Endothelial cell of umbilical vein (primary cell): ENCODE measurements at regions not wholly inside any gene's neighbourhood (a gene's known extent, or its start where the extent isn't known, plus 50 kb on each side); places are given as distances from the start of the nearest gene placed in this dataset.

Experiments used
- BruUV-seq: library from RNA; stranded (reverse); fragments of 400-500 nt; replicated peaks from 2 replicates; lab custom pipeline; 2021; lab: Mats Ljungman, UMichigan
- CTCF ChIA-PET: fragments of 300-600, 350-600 bp; sonication (Branson Sonifier 250); formaldehyde crosslinking; loops from one replicate; lab custom pipeline; 2021; ENCODE audit warnings: antibody characterized with exemption, inconsistent platforms; lab: Charles Lee
- POLR2A ChIA-PET: fragments of 300-600, 350-600 bp; sonication (Branson Sonifier 250); formaldehyde crosslinking; loops from one replicate; lab custom pipeline; 2021; ENCODE audit warnings: antibody characterized with exemption, inconsistent platforms; lab: Charles Lee
- DNase-seq: peaks from one replicate; pipeline ENCODE4 v3.0.0-alpha.2; 2011; ENCODE audit warnings: low read depth, low spot score
- FAIRE-seq: peaks from 2 replicates; lab custom pipeline; 2011; peaks lifted over from hg19 to GRCh38; lab: Jason Lieb, UNC
- H2AFZ ChIP-seq: 2 replicates; pipeline ENCODE4 v1.6.0; 2012; ENCODE audit warnings: low read depth, low read length, control low read depth, inconsistent platforms
- H3K27ac ChIP-seq: 2 replicates; pipeline ENCODE4 v1.5.1; 2011; ENCODE audit warnings: low read depth, mild to moderate bottlenecking, control low read depth, low read length, moderate library complexity; ENCODE audit not compliant: insufficient read depth
- H3K27me3 ChIP-seq, 2 experiments: 2 replicates each; pipeline versions ENCODE4 v1.6.0 to v1.6.1; 2011; ENCODE audit warnings: low read length in 2 of 2, mixed read lengths in 1 of 2; ENCODE audit not compliant: control insufficient read depth in 2 of 2, insufficient read depth in 2 of 2
- H3K36me3 ChIP-seq, 2 experiments: 2 replicates in 1 of 2; 3 replicates in 1 of 2; pipeline ENCODE4 v1.5.1; 2011; ENCODE audit warnings: low read length in 2 of 2, mild to moderate bottlenecking in 1 of 2, moderate library complexity in 1 of 2; ENCODE audit not compliant: control insufficient read depth in 2 of 2, insufficient read depth in 2 of 2; ENCODE audit errors: extremely low read depth in 1 of 2
- H3K4me1 ChIP-seq: 3 replicates; pipeline ENCODE4 v1.5.1; 2011; ENCODE audit warnings: mild to moderate bottlenecking, low read length; ENCODE audit not compliant: control insufficient read depth, insufficient read depth; ENCODE audit errors: extremely low read depth
- H3K4me2 ChIP-seq: 2 replicates; pipeline ENCODE4 v1.6.1; 2011; ENCODE audit warnings: low read length, control low read depth, mixed read lengths; ENCODE audit not compliant: insufficient read depth
- H3K4me3 ChIP-seq, 3 experiments: fragments of 200-600 bp in 1 of 3; sonication (generic), shearing (Covaris generic) in 1 of 3; replicated peaks in 1 of 3; 2 replicates each; pipeline ENCODE4 v1.5.1; 2011 to 2016; ENCODE audit warnings: control low read depth in 3 of 3, low read length in 3 of 3, mild to moderate bottlenecking in 2 of 3, inconsistent platforms in 1 of 3, low read depth in 1 of 3, moderate library complexity in 1 of 3; ENCODE audit not compliant: insufficient read depth in 1 of 3
- H3K79me2 ChIP-seq: 2 replicates; pipeline ENCODE4 v1.6.0; 2012; ENCODE audit warnings: low read length, inconsistent platforms; ENCODE audit not compliant: control insufficient read depth, insufficient read depth
- H3K9ac ChIP-seq: replicated peaks from 2 replicates; pipeline ENCODE3; 2011; ENCODE audit warnings: low read length, control low read depth; ENCODE audit not compliant: insufficient read depth; ENCODE audit errors: extremely low read depth
- H3K9me1 ChIP-seq: replicated peaks from 3 replicates; pipeline ENCODE4 v1.6.0; 2011; ENCODE audit warnings: mild to moderate bottlenecking, low read length; ENCODE audit not compliant: control insufficient read depth, insufficient read depth; ENCODE audit errors: extremely low read depth
- H3K9me3 ChIP-seq: replicated peaks from 2 replicates; pipeline ENCODE4 v1.5.1; 2012; ENCODE audit warnings: low read length, inconsistent platforms; ENCODE audit not compliant: control insufficient read depth, insufficient read depth
- H4K20me1 ChIP-seq: replicated peaks from 2 replicates; pipeline ENCODE3; 2011; ENCODE audit warnings: mild to moderate bottlenecking, low read length; ENCODE audit not compliant: control insufficient read depth, insufficient read depth; ENCODE audit errors: extremely low read depth
- CTCF ChIP-seq, 2 donors: IDR thresholded peaks; 1 replicate in 1 of 2; 2 replicates in 1 of 2; pipeline ENCODE4 v1.5.1; 2011; ENCODE audit warnings: low read length in 2 of 2, mild to moderate bottlenecking in 2 of 2, moderate library complexity in 2 of 2, control low read depth in 1 of 2, inconsistent platforms in 1 of 2, low read depth in 1 of 2; ENCODE audit not compliant: insufficient read depth in 1 of 2; ENCODE audit errors: extremely low read depth in 1 of 2
- EZH2 ChIP-seq: IDR thresholded peaks from 2 replicates; pipeline ENCODE4 v1.6.1; 2012; ENCODE audit warnings: borderline replicate concordance, low read depth, mild to moderate bottlenecking, moderate library complexity, low read length, inconsistent platforms; ENCODE audit not compliant: severe bottlenecking
- FOS ChIP-seq: IDR thresholded peaks from 2 replicates; pipeline ENCODE4 v1.6.1; 2011; ENCODE audit warnings: mild to moderate bottlenecking, low read length, moderate library complexity, borderline replicate concordance; ENCODE audit not compliant: insufficient read depth
- GATA2 ChIP-seq: IDR thresholded peaks from 2 replicates; pipeline ENCODE4 v1.7.0; 2011; ENCODE audit warnings: low read depth, mild to moderate bottlenecking, moderate library complexity, mixed read lengths, low read length; ENCODE audit not compliant: insufficient read length, insufficient read depth
- JUN ChIP-seq: IDR thresholded peaks from 2 replicates; pipeline ENCODE4 v1.6.1; 2011; ENCODE audit warnings: borderline replicate concordance, low read depth; ENCODE audit not compliant: insufficient read length, insufficient read depth
- MAX ChIP-seq: IDR thresholded peaks from 2 replicates; pipeline ENCODE4 v1.6.1; 2011; ENCODE audit not compliant: insufficient read depth, insufficient read length
- MYC ChIP-seq: IDR thresholded peaks from one replicate; pipeline ENCODE4 v1.6.1; 2011; ENCODE audit warnings: mild to moderate bottlenecking, low read depth, low read length
- POLR2A ChIP-seq: IDR thresholded peaks from 2 replicates; pipeline ENCODE4 v1.6.1; 2012; ENCODE audit warnings: low read depth, mild to moderate bottlenecking, control low read depth, low read length
- POLR2AphosphoS5 ChIP-seq: IDR thresholded peaks from 2 replicates; pipeline ENCODE4 v1.6.1; 2012; ENCODE audit warnings: low read depth, mild to moderate bottlenecking, control low read depth, low read length, moderate library complexity; ENCODE audit not compliant: insufficient read depth
- dilution Hi-C: fragments of 300-500 bp; cut with MboI; formaldehyde crosslinking; loops from one replicate; pipeline ENCODE4 v1.15.0; 2019; ENCODE audit warnings: low sequenced_read_pairs; ENCODE audit not compliant: extremely low pct_ligation_motif_present
- intact Hi-C: fragments of 100-400 bp; cut with micrococcal nuclease; formaldehyde crosslinking; loops from one replicate; pipeline ENCODE4 v1.10.0; 2022

GRCh38 chr6:12356431-12356830 lies 66.3 kb downstream of the EDN1 start:
- ChIA-PET POLR2A (no interaction called here), CTCF (interaction anchor here (1.2 kb wide), 1 partner anchor 9 kb away, joined by 4 read pairs; no protein-coding TSS in a partner anchor)
- Histone ChIP-seq H3K27ac (no peak overlapping the region), H2AFZ (no peak overlapping the region), H3K4me2 (no peak overlapping the region), H3K9me3 (no peaks in the 10 kb centered on the region), H3K4me3 (no peak overlapping the region), H3K9ac (no peak overlapping the region), H3K9me1 (no peaks in the 10 kb centered on the region), H3K27me3 (no peaks in the 10 kb centered on the region), H3K79me2 (no peaks in the 10 kb centered on the region), H4K20me1 (no peaks in the 10 kb centered on the region), H3K4me1 (peaks cover 14% of the 10 kb centered on the region), H3K36me3 (no peaks in the 10 kb centered on the region)
- FAIRE-seq (no peak), DNase-seq (no peak)
- no TSS peak for BruUV-seq
- TF ChIP-seq EZH2 (no peak), POLR2A (no peak), MYC (no peak), JUN (no peak), POLR2AphosphoS5 (no peak), CTCF (IDR thresholded peaks at IDR 0.05; ENCODE audit: extremely low read depth in 1 of 2, insufficient read depth in 1 of 2, low read depth in 1 of 2, low read length in 2 of 2) (no peak), MAX (no peak), GATA2 (no peak), FOS (no peak)
- intact Hi-C loops (no loop called here), dilution Hi-C loops (no loop called here)
